ENCODE measurements at regions not wholly inside any gene's neighbourhood (a gene's known extent, or its start where the extent isn't known, plus 50 kb on each side); places are given as distances from the start of the nearest gene placed in this dataset.

DNA sequence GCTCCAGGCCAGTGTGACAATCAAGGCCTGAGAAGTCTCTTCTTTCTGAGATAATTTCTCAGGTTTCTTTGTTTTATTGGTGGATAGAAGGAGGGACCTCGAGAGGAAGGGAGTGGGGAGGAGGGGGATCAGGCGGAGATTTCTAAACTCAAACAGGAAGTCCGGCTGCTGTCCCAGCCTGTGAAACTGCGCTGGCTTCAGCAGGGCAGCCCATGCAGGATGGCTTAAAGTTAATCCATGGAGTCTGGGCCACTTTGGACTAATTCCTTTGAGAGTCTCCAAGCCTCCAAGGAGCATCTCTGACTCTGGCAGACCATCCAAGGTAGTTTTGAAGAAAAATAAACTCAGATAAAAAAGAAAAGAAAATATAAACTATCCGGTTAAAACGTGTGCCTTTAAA is 378.5 kb downstream of the MLLT3 start:
- Histone ChIP-seq H3K4me2 (ENCODE audit: low read length) (no peak overlapping the region), H3K36me3 (ENCODE audit: control insufficient read depth, insufficient read depth, low read length) (no peaks in the 10 kb centered on the region), H3K4me3 (ENCODE audit: low read depth, low read length) (no peak overlapping the region), H3K27me3 (ENCODE audit: control insufficient read depth, insufficient read depth, low read length) (no peaks in the 10 kb centered on the region), H3K27ac (no peak overlapping the region), H3K4me1 (no peaks in the 10 kb centered on the region), H3K9ac (no peak overlapping the region), H3K9me3 (ENCODE audit: control insufficient read depth, low read length) (no peaks in the 10 kb centered on the region), H3K79me2 (no peaks in the 10 kb centered on the region), H2AFZ (no peak overlapping the region)
- TF ChIP-seq CTCF (IDR thresholded peaks at IDR 0.05): no peak

DNA sequence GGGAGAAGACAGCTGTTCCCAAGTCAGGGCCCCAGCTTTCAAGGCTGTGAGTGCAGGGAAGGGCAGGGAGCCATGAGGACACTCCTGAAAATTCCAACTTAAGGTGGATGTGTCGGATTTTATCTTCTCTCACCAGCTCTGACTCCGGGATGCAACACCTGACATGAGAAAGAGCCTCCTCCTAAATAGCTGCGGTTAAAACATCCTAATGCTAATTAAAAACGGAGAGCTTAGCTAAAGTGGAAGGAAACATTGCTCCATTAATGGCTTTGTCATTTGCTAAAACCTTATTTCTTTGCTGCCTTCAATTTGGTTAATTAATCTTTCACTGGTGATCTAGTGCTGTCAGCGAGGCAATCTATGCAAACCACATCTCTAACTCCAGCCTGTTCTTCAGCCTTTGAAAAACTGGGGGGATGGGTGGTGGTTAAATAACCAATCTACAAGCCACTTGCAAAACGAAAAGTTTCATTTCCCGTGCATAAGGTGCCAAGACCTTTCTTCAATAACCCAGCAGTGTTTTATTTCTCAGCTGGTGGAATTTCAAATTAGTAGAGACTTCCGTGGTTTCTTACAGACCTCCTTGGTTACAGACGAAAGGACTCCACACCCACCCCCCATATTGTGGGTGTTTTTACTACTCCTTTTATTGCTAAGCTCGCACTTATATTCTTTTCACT is 379.6 kb downstream of the MLLT3 start:
- TF ChIP-seq CTCF (IDR thresholded peaks at IDR 0.05): no peak
- no peaks in the 10 kb centered on the region for H3K36me3 ChIP-seq (ENCODE audit: control insufficient read depth, insufficient read depth, low read length)
- H3K9ac ChIP-seq: no peak overlapping the region
- H3K4me3 ChIP-seq (ENCODE audit: low read depth, low read length): no peak overlapping the region
- H3K4me2 ChIP-seq (ENCODE audit: low read length): no peak overlapping the region
- H3K27me3 ChIP-seq (ENCODE audit: control insufficient read depth, insufficient read depth, low read length): no peaks in the 10 kb centered on the region
- H3K9me3 ChIP-seq (ENCODE audit: control insufficient read depth, low read length): no peaks in the 10 kb centered on the region
- H3K4me1 ChIP-seq: no peaks in the 10 kb centered on the region
- H2AFZ ChIP-seq: no peak overlapping the region
- H3K79me2 ChIP-seq: no peaks in the 10 kb centered on the region
- no peak overlapping the region for H3K27ac ChIP-seq

DNA sequence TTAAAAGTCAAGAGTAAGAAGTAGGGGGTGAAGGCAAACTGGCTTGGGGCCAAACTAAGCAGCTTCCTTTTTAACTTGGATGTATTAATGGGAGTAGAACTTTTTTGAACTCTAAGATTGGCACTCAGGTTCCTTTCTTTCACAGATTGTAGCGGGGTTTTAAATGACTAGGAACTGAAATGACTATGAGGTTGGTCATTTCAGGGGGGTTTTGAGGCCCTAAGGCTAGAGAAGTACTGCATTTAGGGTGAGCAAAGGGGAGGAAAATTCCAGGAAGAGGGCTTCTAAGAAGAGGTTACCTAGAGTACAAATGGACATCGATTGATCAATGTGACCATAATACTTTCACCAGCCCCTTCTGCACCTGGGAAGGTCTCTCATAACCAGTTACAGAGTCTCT is 381.8 kb downstream of the MLLT3 start:
- Histone ChIP-seq H3K4me2 (ENCODE audit: low read length) (no peak overlapping the region), H2AFZ (no peak overlapping the region), H3K36me3 (ENCODE audit: control insufficient read depth, insufficient read depth, low read length) (no peaks in the 10 kb centered on the region), H3K9ac (no peak overlapping the region), H3K27ac (no peak overlapping the region), H3K9me3 (ENCODE audit: control insufficient read depth, low read length) (no peaks in the 10 kb centered on the region), H3K4me3 (ENCODE audit: low read depth, low read length) (no peak overlapping the region), H3K79me2 (no peaks in the 10 kb centered on the region), H3K4me1 (no peaks in the 10 kb centered on the region), H3K27me3 (ENCODE audit: control insufficient read depth, insufficient read depth, low read length) (no peaks in the 10 kb centered on the region)
- TF ChIP-seq CTCF (IDR thresholded peaks at IDR 0.05): no peak

DNA sequence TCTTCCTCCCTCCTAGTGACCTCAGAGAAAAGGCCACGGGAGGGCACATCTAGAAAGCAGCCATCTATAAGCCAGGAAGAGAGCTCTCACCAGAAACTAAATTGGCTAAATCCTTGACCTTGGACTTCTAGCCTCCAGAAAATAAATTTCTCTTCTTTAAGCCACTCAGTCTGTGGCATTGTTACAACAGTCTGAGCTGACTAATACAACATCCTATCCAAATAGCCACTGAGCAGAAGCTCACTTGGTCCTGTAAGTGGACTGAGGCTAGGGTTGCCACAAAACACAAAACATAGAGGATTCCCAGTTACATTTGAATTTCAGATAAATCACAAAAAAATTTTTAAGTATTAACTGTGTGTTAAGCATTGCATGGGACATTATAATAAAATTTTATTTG is 383.4 kb downstream of the MLLT3 start:
- no peak for TF ChIP-seq CTCF (IDR thresholded peaks at IDR 0.05)

DNA sequence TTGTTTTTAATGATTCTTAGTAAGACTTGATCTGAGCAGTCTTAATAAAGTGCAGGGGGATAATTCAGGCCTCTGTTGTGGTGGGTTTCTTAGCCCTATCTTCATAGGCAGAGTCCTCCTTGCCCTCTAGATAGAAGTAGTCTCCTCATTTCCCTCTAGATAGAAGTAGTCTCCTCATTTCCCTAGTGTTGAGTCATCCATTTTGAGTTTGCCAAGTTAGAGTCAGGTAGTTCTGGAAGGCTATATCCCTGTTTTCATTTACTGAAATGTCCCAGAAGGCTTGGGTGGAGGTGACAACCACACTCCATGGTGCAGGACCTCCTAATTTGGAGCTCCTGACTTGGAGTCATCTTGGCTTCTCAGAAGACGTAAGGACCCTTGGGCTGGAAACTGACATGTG is 384.6 kb downstream of the MLLT3 start:
- no peak for TF ChIP-seq CTCF (IDR thresholded peaks at IDR 0.05)
- Histone ChIP-seq H3K79me2 (no peaks in the 10 kb centered on the region), H3K4me2 (ENCODE audit: low read length) (no peak overlapping the region), H3K36me3 (ENCODE audit: control insufficient read depth, insufficient read depth, low read length) (no peaks in the 10 kb centered on the region), H3K9me3 (ENCODE audit: control insufficient read depth, low read length) (no peaks in the 10 kb centered on the region), H3K4me1 (no peaks in the 10 kb centered on the region), H3K4me3 (ENCODE audit: low read depth, low read length) (no peak overlapping the region), H3K27ac (no peak overlapping the region), H2AFZ (no peak overlapping the region), H3K9ac (no peak overlapping the region), H3K27me3 (ENCODE audit: control insufficient read depth, insufficient read depth, low read length) (no peaks in the 10 kb centered on the region)

More for the DNA sequence above, 383.4 kb downstream of the MLLT3 start:
- Histone ChIP-seq H3K27ac (no peak overlapping the region), H3K4me2 (ENCODE audit: low read length) (no peak overlapping the region), H3K4me1 (no peaks in the 10 kb centered on the region), H3K27me3 (ENCODE audit: control insufficient read depth, insufficient read depth, low read length) (no peaks in the 10 kb centered on the region), H3K36me3 (ENCODE audit: control insufficient read depth, insufficient read depth, low read length) (no peaks in the 10 kb centered on the region), H3K4me3 (ENCODE audit: low read depth, low read length) (no peak overlapping the region), H3K9ac (no peak overlapping the region), H2AFZ (no peak overlapping the region), H3K79me2 (no peaks in the 10 kb centered on the region), H3K9me3 (ENCODE audit: control insufficient read depth, low read length) (no peaks in the 10 kb centered on the region)
